PFSK-1 (cell line): ENCODE measurements at regions not wholly inside any gene's neighbourhood (a gene's known extent, or its start where the extent isn't known, plus 50 kb on each side); places are given as distances from the start of the nearest gene placed in this dataset.

Experiments
- FOXP2 ChIP-seq: optimal IDR thresholded peaks from 2 replicates; pipeline ENCODE3; 2011; ENCODE audit warnings: borderline replicate concordance, control low read depth, inconsistent platforms; ENCODE audit not compliant: insufficient read depth; ENCODE audit errors: extremely low read length, extremely low read depth
- POLR2AphosphoS5 ChIP-seq: IDR thresholded peaks from 2 replicates; pipeline ENCODE4 v1.6.1; 2012; ENCODE audit warnings: low read depth, mild to moderate bottlenecking, control low read depth, low read length, moderate library complexity
- REST ChIP-seq, 2 experiments: IDR thresholded peaks; 2 replicates each; pipeline versions ENCODE4 v1.6.1 to v1.8.0; 2011 to 2012; ENCODE audit warnings: low read depth in 2 of 2, low read length in 2 of 2, control low read depth in 1 of 2, inconsistent platforms in 1 of 2, mild to moderate bottlenecking in 1 of 2, moderate library complexity in 1 of 2; ENCODE audit not compliant: insufficient read depth in 1 of 2
- SIN3A ChIP-seq: IDR thresholded peaks from 2 replicates; pipeline ENCODE4 v1.6.1; 2012; ENCODE audit warnings: mild to moderate bottlenecking, low read length, moderate library complexity, borderline replicate concordance; ENCODE audit not compliant: insufficient read depth
- TAF1 ChIP-seq: IDR thresholded peaks from 2 replicates; pipeline ENCODE4 v1.6.1; 2012; ENCODE audit warnings: low read length, control low read depth, borderline replicate concordance; ENCODE audit not compliant: insufficient read depth

GRCh38 chr1:60173729-60174505, 100.3 kb upstream of the C1orf87 start:
- TF ChIP-seq TAF1 (no peak), REST (IDR thresholded peaks at IDR 0.05; ENCODE audit: insufficient read depth in 1 of 2, low read depth in 2 of 2, low read length in 2 of 2) (no peak), SIN3A (no peak), POLR2AphosphoS5 (no peak), FOXP2 (no peak)

GRCh38 chr1:60173006-60173405, 99.4 kb upstream of the C1orf87 start:
- no peak for TF ChIP-seq TAF1
- TF ChIP-seq POLR2AphosphoS5 = no peak
- TF ChIP-seq SIN3A = no peak
- TF ChIP-seq REST (IDR thresholded peaks at IDR 0.05; ENCODE audit: insufficient read depth in 1 of 2, low read depth in 2 of 2, low read length in 2 of 2) = no peak
- no peak for TF ChIP-seq FOXP2

DNA sequence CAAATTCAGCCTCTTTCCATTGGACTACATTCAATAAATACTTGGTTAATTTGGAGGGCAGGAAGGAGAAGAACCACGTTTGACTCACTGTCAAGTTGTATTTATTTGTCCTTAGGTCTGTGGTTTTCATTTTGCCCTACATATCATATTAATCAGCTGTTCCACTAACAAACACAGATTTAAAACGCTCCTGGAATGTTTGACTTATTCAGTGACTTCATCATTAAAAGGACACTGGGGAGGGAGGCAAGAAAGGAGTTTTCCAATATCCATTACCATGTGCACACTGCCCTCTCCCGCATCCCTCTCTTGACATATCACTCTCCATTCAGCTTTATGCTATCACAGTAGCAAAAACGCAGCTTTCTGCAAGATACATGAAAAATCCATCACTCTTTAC, 98.2 kb upstream of the C1orf87 start:
- no peak for TF ChIP-seq POLR2AphosphoS5
- no peak for TF ChIP-seq FOXP2
- TF ChIP-seq REST (IDR thresholded peaks at IDR 0.05; ENCODE audit: insufficient read depth in 1 of 2, low read depth in 2 of 2, low read length in 2 of 2) = no peak
- TF ChIP-seq TAF1 = no peak
- TF ChIP-seq SIN3A = peak; percentile 82; the same call in 1 of the 2 replicates

- TF ChIP-seq REST (IDR thresholded peaks at IDR 0.05; ENCODE audit: insufficient read depth in 1 of 2, low read depth in 2 of 2, low read length in 2 of 2) = no peak
- no peak for TF ChIP-seq FOXP2
- no peak for TF ChIP-seq TAF1
- TF ChIP-seq SIN3A = no peak
- TF ChIP-seq POLR2AphosphoS5 = no peak
Measured at GRCh38 chr1:60170709-60171108, 97.1 kb upstream of the C1orf87 start.

DNA sequence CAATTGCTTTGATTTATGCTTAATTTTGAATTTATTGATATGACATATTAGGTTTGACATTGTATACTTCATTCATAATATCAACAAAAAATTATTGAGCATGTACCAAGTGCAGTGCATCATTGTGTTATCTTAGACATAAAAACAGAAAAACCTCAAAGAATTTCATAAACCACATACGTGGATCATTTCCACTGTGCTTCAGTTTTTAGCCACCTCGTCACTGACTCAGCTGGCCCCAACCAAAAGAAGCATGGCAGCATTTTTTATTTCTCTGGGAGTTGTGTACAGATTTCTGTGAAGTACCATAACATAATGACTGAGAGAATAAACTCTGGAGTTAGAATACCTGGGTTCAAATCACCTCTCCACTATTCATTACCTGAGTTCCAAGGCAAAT, 95.6 kb upstream of the C1orf87 start:
- no peak for TF ChIP-seq TAF1
- no peak for TF ChIP-seq REST (IDR thresholded peaks at IDR 0.05; ENCODE audit: insufficient read depth in 1 of 2, low read depth in 2 of 2, low read length in 2 of 2)
- TF ChIP-seq POLR2AphosphoS5 = no peak
